M059J (cell line): ENCODE measurements at regions not wholly inside any gene's neighbourhood (a gene's known extent, or its start where the extent isn't known, plus 50 kb on each side); places are given as distances from the start of the nearest gene placed in this dataset.

Experiments
- DNase-seq: peaks from one replicate; pipeline ENCODE4 v3.0.0-alpha.2; 2012; ENCODE audit warnings: low read depth

GRCh38 chr4:152114562-152114961 lies 353.8 kb upstream of the GATB start:
- DNase-seq, result no peak

GRCh38 chr4:152112887-152113286 lies 352.1 kb upstream of the GATB start:
- no peak for DNase-seq

- DNase-seq, result no peak
Observed at GRCh38 chr4:152112190-152112589, 351.4 kb upstream of the GATB start.

- DNase-seq, result no peak
Observed at GRCh38 chr4:152110780-152111179, 350.0 kb upstream of the GATB start.

- no peak for DNase-seq
Observed at GRCh38 chr4:152109531-152110509, 349.0 kb upstream of the GATB start.

GRCh38 chr4:152107736-152108500 lies 347.1 kb upstream of the GATB start:
- DNase-seq, result no peak

GRCh38 chr4:152106781-152107321 lies 346.0 kb upstream of the GATB start:
- peak; percentile 82 for DNase-seq

- peak; percentile 98 for DNase-seq
Observed at GRCh38 chr4:152106113-152106763, 345.4 kb upstream of the GATB start.

GRCh38 chr4:152104901-152105357 lies 344.1 kb upstream of the GATB start:
- no peak for DNase-seq

GRCh38 chr4:152104356-152104755 lies 343.5 kb upstream of the GATB start:
- DNase-seq, result no peak

- no peak for DNase-seq
Observed at GRCh38 chr4:152103181-152103901, 342.5 kb upstream of the GATB start.

GRCh38 chr4:152102436-152103000 lies 341.7 kb upstream of the GATB start:
- no peak for DNase-seq

GRCh38 chr4:152101556-152102435 lies 341.0 kb upstream of the GATB start:
- DNase-seq, result peak; percentile 31

GRCh38 chr4:152100379-152101201 lies 339.8 kb upstream of the GATB start:
- DNase-seq, result peak; percentile 15

GRCh38 chr4:152099981-152100378 lies 339.2 kb upstream of the GATB start:
- DNase-seq, result no peak

GRCh38 chr4:152099555-152099954 lies 338.7 kb upstream of the GATB start:
- DNase-seq, result no peak

GRCh38 chr4:152099061-152099425 lies 338.2 kb upstream of the GATB start:
- DNase-seq, result no peak

- no peak for DNase-seq
Observed at GRCh38 chr4:152098365-152099060, 337.7 kb upstream of the GATB start.
